Brain pericyte (primary cell): ENCODE measurements at regions not wholly inside any gene's neighbourhood (a gene's known extent, or its start where the extent isn't known, plus 50 kb on each side); places are given as distances from the start of the nearest gene placed in this dataset.
"Not testable (repeated sequence)": the region's sequence is repeated elsewhere in the genome, so short reads cannot be mapped to it uniquely, and the experiment has no call there.

Experiments used
- DNase-seq: peaks from one replicate; pipeline ENCODE4 v3.0.0-alpha.2; 2012; ENCODE audit warnings: low read depth, low spot score

DNA sequence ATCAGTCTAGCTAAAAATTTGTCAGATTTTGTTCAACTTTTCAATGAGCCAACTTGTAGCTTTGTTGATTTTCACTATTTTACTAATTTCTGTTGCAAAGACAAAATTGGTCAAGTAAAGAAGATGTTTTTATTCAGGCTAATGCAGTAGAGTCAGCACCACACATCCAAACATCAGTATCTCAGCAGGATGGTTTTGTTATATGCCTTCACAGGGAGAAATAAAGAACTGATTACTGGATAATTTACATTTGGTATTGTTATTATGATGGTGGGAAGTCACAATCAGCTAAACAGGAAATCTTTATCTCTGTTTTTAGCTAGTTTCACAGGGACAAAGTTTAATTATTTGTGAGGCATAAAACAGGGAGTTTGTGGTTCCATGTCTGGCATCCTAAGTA, 713.4 kb downstream of the SLITRK5 start:
- no peak for DNase-seq

DNA sequence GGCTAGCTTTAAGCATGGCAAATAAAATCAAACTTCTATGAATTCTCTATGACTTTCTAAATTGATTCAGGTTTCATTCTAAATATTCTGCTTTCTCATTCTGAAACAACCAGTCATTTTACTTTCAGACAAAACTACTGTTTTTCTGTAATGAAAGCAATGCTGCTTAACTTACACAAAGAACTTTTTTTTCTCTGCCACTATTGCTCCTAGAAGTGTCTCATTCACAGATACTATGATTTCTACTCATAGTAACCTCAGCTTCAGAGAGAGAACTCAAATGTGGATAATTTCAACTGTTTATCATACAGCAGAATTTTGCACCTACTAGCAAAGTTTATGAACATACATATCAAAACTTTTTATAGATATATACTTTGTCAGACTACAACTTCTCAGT, 724.6 kb downstream of the SLITRK5 start:
- no peak for DNase-seq

DNA sequence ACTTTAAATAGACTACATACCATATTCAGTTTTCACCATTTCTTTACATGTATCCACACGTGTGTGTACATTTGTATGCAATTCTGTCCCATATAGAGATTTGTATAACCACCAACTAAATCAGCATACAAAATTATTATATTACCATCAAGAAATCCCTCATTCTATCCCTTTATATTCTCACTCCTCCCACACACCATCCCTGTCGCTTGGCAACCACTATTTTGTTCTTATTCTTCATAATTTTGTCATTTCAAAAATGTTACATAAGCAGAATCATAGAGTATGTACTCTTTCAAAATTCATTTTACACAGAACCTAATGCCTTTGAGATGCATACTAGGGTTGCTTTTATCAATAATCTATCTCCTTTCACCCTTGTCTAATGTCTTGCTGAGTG, 740.5 kb downstream of the SLITRK5 start:
- no peak for DNase-seq

DNA sequence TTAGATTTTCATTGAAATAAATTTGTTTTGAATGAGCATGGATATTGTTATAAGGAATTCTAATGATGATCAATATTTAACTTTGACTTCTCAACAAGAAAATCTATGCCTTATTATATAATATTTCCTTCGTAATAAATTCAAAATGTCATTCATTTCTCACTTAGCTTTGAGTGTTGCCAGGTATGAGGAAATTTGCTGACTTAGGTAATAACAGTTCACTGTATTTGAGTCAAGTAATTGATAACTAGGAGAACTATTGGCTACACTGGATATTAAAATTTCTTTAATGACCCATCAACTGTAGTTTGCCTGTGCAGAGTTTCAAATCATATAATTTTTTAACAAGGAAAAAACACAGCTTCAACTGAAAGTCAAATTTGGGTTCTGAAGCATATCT, 746.6 kb downstream of the SLITRK5 start:
- no peak for DNase-seq

DNA sequence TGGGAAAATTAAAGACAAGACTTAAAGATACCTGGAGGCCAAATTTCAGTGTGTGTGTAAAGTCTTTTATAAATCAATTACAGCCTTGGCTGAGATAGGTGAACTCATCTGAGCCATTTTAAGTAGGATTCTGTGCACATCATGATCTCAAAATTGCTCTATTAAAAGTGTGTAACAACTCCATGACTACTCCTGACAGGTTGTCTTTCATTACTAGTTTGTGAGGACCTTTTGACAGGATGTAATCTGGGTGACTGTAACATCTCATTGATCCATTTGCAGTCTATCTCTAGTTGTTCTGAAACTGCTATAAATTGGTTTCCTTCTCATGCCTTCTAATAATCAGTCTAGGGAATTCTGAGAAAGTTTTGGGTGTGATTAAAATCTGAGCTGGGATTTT, 753.3 kb downstream of the SLITRK5 start:
- no peak for DNase-seq

DNA sequence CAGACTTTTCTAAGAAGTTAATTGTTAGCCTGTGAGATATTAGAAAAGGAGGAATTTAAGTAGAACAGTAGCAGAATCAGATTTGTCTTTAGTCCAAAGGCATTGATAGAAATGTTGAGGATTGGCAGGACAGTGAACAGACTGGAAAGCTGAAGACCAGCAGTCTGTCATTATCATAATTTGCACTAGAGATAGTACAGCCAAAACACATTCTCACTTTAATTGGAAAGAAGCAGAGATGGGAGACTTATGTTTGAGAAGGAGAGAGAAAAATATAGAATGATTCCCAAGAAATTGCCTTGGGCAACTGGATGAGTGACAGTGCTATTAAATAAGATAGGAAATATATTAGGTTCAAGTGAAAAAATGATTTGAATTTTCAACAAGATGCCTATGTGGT, 755.5 kb downstream of the SLITRK5 start:
- DNase-seq = no peak

DNA sequence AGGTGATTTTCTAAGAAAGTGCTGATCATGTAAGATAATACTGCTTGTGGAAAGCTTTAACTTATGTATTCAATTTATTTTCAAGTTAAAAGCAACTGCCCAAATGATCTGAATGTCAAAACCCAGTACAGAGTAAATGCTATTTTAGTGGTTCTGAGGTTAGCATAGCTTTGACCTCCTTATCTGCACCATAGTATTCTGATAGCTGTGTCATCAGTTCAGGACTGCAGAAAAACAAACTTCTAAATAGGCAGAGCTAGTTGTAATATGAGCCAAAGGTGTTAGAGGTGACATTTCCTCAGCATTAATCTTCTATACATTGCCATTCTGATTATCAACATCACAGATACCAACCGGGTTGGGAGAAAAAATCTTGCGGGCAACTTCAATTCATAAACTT, 758.7 kb downstream of the SLITRK5 start:
- no peak for DNase-seq

DNA sequence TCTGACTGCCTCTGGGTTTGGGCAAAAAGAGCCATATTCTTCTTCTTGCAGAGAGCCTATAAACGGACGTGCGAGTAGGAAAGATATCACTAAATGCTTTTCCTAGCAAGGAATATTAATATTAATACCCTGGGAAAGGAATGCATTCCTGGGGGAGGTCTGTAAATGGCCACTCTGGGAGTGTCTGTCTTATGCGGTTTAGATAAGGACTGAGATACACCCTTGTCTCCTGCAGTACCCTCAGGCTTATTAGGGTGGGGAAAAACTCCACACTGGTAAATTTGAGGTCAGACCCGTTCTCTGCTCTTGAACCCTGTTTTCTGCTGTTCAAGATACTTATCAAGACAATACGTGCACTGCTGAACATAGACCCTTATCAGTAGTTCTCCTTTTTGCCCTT, 763.8 kb downstream of the SLITRK5 start:
- no peak for DNase-seq

DNA sequence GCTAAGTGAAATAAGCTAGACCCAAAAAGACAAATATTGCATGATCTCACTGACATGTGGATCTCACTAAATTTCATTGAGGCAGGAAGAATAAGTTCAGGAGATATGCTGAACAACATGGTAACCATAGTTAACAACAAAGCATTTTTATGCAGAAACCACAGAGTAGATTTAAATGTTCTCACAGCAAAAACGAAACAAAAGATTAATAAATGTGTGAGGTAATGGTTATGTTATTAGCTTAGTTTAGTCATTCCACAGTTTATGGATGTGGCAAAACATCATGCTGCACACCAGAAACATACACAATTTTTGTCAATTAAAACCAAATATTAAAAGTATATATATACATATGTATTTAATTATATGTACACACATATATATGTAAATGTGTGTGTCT, 765.8 kb downstream of the SLITRK5 start:
- no peak for DNase-seq

DNA sequence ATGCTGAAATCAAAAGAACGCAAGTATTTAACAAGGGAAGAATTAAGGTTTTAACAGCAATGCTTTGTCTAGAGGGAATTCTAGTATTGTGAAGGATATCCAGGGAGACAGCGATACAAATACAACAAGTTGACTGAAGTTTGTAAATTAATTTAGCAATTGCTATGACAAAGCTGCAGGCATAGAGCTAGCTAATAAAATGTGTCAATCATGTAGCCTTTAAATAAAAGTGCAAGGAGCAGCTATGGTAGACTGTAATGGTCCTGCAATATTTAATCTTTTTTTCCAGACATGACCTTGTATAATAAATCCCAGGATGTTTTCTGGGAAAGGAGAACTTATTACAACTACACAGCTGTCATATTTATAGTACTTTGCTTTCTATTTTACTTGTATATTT, 779.3 kb downstream of the SLITRK5 start:
- no peak for DNase-seq

DNA sequence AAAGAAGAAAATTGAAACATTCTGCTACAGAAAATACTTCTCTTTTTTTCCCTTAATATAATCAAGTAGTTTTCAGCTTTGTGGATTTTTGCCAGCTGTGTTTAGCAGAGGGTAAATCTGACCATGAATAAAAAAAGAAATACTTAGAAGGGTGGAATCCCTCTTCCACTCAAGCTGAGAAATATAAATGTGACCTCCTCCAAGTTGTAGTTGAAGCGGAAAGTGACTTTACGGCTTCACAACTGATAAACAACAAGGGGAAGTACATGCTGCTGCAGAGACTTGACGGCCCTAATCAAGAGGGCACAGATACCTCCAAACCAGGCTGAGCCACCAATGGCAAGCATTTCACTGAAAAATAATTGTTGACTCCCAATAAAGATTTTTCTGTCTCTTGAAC, 785.0 kb downstream of the SLITRK5 start:
- DNase-seq = no peak

DNA sequence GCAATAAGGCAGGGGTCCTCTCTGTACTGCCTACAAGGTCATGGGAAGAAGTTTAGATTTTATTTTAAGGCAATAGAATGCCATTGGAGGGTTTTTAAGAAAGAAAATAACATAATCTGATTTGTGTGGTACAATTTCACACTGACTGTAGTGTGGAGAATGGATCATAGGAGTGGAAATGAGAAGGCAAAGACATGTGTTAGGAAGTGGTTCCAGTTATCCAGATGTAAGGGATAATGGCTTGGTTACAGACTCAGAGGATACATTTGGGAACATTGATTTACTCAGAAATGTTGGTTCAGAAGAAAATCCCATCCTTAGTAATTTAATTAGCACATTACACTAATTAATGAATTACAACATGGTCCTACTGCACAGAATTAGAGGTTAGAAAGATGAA, 788.2 kb downstream of the SLITRK5 start:
- no peak for DNase-seq

DNA sequence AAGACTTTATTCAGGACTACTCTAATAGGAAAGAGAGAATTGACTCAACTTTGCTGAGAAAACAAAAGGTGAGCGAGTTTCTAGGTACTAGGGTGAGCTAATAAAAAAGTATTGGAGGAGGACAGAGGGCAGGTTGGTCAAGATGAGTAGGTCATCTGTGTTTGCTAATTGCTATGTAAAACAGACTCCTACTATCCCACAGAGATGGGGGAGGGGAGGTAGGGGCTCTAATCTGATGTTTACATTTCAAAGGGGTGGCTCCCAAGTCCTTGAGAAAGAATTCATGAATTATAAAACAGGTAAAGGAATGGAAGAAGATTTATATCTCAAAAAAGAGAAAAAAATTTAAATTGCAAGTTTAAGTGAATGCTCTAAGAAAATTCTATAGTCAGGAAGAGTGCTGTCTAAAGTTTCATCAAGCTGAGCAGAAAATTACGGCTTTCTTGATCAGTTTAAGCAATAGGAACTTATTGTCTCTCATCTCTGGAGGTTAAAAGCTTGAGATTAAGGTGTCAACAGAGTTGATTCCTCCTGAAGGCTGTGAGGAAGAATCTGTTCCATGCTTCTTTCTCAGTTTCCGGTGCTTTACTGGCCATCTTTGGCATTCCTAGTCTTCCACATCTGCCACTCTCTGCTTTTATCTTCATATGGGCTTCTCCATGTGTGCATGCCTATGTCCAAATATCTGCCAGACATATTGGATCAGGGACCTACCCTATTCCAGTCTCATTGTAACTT, 790.3 kb downstream of the SLITRK5 start:
- no peak for DNase-seq

DNA sequence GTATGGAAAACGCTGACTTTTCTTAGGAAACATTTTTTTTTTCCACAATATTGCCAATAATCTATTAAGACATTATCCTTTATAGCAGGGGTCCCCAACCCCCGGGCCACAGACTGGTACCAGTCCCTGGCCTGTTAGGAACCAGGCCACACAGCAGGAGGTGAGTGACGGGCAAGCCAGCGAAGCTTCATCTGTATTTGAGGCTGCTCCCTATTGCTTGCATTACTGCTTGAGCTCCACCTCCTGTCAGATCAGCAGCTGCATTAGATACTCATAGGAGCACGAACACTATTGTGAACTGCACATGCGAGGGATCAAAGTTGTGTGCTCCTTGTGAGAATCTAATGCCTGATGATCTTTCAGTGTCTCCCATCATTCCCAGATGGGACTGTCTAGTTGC, 793.7 kb downstream of the SLITRK5 start:
- DNase-seq = no peak

DNA sequence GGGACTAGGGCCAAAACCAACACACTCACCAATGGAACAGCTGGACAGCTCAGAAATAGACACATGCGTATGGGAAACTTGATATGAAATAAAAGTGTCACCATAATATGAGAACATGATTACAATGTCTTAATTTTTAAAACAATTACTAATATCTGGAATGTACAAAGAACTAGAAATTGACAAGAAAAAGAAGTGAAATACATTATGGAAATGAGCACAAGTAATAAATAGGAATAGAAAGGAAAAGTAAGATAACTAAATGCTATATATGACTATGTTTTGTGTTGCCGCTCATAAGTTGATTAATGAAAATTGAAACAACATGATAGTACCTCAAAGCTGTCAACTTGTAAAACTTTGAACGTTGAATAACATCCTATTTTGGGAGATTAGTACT, 801.1 kb downstream of the SLITRK5 start:
- no peak for DNase-seq

DNA sequence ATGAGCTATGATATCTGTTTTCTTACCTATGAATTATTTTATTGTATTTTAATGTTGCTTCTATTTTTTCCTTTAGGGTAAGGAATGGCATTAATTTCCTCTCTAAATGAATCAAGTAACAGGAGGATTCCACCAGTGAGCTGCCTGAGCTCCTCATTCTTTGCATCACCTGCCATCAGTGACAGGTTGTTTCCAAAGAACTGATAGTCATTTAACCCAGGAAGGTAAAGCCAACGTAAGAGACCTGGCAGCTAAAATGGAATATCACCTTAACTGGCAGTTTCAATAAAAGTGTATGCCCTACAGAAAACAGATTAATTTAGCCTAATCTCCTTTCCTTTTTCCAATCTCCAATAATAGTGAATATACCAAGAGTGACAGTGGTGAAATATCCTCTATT, 812.0 kb downstream of the SLITRK5 start:
- DNase-seq = no peak

DNA sequence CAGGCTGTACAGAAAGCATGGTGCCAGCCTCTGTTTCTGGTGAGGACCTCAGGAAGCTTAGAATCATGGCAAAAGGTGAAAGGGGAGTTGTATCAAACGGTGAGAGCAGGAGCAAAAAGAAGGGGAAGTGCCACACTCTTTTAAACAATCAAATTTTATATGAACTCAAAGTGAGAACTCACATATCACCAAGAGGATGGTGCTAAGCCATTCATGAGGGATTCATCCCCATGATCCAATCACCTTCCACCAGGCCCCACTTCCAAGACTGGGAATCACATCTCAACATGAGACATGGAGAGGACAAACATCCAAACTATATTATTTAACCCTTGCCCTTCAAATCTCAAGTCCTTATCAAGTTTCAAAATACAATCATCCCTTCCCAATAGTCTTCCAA, 836.7 kb downstream of the SLITRK5 start:
- no peak for DNase-seq

DNA sequence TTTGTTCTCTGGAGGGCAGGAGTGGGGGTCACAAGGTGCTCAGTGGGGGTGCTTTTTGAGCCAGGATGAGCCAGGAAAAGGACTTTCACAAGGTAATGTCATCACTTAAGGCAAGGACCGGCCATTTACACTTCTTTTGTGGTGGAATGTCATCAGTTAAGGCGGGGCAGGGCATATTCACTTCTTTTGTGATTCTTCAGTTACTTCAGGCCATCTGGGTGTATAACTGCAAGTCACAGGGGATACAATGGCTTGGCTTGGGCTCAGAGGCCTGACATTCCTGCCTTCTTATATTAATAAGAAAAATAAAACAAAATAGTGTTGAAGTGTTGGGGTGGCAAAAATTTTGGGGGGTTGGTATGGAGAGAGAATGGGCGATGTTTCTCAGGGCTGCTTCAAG, 841.8 kb downstream of the SLITRK5 start:
- DNase-seq = not testable (repeated sequence)

DNA sequence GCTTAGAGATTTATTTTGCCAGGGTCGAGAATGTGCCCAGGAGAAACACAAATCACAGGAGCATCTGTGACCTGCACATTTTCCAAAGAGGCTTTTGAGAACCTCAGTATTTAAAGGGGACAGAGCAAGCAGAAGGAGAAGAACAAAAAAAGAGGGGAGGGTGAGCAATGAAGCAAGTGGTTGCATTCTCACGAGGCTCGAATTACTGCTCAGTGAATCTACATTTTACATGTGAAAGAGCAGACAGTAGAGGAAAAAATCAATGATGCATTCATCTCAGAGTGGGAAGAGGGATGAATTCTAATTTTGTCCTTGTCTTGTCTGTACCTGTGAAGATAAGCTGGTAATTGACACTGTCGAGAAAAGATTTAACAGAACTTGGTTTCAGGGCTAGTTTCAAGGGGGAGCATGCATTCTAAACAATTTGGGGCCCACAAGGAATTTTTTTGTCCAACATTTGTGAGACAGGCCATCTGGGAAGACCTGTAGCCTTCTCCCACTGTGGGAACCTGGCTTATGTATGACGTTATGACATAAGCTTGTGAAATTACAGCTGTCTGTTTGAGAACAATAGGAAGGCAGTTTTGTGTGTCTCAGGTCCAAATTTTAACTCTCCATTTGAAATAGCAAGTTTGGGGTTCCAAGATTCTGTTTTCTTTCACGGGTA, 855.1 kb downstream of the SLITRK5 start:
- DNase-seq = no peak

DNA sequence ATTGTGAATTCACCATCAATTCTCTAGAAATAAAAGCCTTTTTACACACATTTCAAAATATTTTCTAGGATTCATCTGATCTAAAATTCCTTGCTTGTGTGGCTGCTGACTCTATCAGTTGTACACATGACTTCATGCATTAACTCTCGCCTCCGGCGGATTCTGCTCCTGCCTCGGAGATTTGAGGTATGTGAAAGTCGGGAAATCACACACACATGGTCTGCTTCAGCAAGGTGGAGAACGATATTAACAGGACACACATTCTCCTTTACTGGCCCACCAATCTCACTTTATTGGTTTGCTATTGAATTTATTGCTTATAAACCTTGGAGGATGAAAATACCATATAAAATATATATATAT, 855.7 kb downstream of the SLITRK5 start:
- DNase-seq = no peak

DNA sequence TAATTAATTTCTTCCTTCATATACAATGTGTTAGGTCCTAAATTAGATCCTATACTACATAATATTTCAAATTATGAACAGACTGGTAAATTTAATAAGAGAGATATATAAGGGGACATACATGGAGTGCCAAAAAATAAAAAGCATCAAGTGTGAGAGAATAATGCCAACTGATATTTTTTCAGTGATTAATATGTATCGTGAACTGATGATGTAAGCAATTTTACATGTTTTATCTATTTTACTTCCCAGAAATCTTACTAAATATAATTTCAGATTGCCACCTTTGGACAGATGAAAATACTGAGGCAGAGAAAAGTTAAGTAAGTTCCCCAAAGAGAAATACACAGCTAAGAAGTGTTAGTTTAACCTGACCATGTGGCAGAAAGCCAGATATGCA, 870.8 kb downstream of the SLITRK5 start:
- no peak for DNase-seq

DNA sequence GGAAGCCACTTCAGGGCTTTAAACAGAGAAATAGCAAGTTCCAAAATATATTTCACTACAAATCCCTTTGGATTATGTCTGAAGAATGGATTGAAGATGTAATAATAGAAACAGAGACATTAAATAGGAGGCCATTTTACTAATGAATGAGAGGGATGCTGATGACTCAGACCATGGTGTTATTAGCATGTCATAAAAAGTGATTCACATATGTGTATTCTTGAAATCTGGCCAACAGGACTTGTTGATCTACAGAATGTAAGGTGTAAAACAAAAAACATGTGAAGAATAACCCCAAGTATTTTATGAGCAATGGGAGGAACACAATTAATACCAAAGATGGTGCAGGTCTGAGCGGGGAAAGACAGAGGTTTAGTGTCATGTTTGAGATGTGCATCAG, 873.7 kb downstream of the SLITRK5 start:
- no peak for DNase-seq

DNA sequence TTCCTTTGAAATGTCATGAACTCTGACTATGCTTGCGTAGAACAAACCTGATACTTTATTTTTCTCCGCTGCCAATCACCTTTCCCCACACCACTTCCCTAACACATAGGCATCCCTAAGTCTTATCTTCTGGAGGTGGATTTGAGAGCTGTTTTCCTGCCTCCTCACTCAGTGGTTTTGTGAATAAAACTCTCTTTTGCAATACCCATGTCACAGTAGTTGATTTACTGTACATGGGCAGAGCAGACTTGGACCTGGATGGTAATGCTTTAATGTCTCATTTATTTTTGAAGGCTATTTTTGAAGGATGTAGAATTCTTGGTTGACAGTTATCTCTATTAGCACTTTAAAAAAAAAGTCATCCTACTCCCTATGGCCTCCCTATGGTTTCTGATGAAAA, 881.8 kb downstream of the SLITRK5 start:
- DNase-seq = no peak

DNA sequence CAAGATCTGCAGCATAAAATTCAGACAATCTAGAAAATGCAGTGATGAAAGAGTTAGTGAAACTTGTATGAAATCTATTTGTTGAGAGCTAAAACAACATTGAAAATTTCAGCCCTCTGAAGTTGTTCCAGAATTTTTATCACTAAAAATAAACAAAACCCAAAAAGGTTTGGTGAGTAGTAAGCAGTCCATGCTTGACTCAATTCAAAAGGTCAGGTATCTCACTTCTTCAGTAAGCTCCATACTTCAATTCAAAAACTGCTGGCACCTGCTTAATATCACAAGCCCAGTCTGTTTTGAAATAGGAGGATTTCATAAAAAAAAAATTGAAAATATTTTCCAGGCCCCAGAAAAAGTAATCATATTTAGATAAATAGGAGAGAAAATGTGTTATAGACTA, 894.4 kb downstream of the SLITRK5 start:
- DNase-seq = no peak
